ENCODE measurements at regions not wholly inside any gene's neighbourhood (a gene's known extent, or its start where the extent isn't known, plus 50 kb on each side); places are given as distances from the start of the nearest gene placed in this dataset.

- H3K4me1 ChIP-seq = no peaks in the 10 kb centered on the region
- no peak for DNase-seq
- intact Hi-C loops (cut with DNase I; ENCODE audit: low total_unique reads) = no loop called here
- H3K36me3 ChIP-seq (ENCODE audit: low read depth, missing control alignments) = no peaks in the 10 kb centered on the region
- no peak overlapping the region for H3K4me3 ChIP-seq
- WGBS, 2 donors = 79 to 80% methylated on average over 10 of the region's 10 CpGs
- H3K27me3 ChIP-seq = no peaks in the 10 kb centered on the region
- no peaks in the 10 kb centered on the region for H3K9me3 ChIP-seq
- no peak overlapping the region for H3K27ac ChIP-seq
- TF ChIP-seq CTCF (IDR thresholded peaks at IDR 0.05) (no peak), POLR2A (IDR thresholded peaks at IDR 0.05) (no peak)
Measured at GRCh38 chr7:131242123-131242650, 85.5 kb upstream of the MKLN1 start.

GRCh38 chr7:131244259-131244852 is 83.3 kb upstream of the MKLN1 start:
- TF ChIP-seq CTCF (IDR thresholded peaks at IDR 0.05) = no peak
- no peak for TF ChIP-seq POLR2A (IDR thresholded peaks at IDR 0.05)
- H3K36me3 ChIP-seq (ENCODE audit: low read depth, missing control alignments) = no peaks in the 10 kb centered on the region
- no peak overlapping the region for H3K4me3 ChIP-seq
- H3K27me3 ChIP-seq = no peaks in the 10 kb centered on the region
- no peaks in the 10 kb centered on the region for H3K9me3 ChIP-seq
- WGBS, 2 donors = 71 to 72% methylated on average over 13 of the region's 13 CpGs
- DNase-seq = peak; percentile 84
- H3K27ac ChIP-seq = peak overlapping the region; percentile 45 to 56
- intact Hi-C loops (cut with DNase I; ENCODE audit: low total_unique reads) = no loop called here
- H3K4me1 ChIP-seq = no peaks in the 10 kb centered on the region

GRCh38 chr7:131249003-131249402 is 78.7 kb upstream of the MKLN1 start:
- H3K4me1 ChIP-seq = no peaks in the 10 kb centered on the region
- no peaks in the 10 kb centered on the region for H3K27me3 ChIP-seq
- no peaks in the 10 kb centered on the region for H3K36me3 ChIP-seq (ENCODE audit: low read depth, missing control alignments)
- H3K4me3 ChIP-seq = no peak overlapping the region
- H3K27ac ChIP-seq = no peak overlapping the region
- WGBS, 2 donors = 38 to 50% methylated on average over 1 of the region's 1 CpG
- intact Hi-C loops (cut with DNase I; ENCODE audit: low total_unique reads) = no loop called here
- TF ChIP-seq POLR2A (IDR thresholded peaks at IDR 0.05) (no peak), CTCF (IDR thresholded peaks at IDR 0.05) (no peak)
- H3K9me3 ChIP-seq = no peaks in the 10 kb centered on the region
- DNase-seq = no peak

GRCh38 chr7:131249483-131249882 is 78.2 kb upstream of the MKLN1 start:
- TF ChIP-seq CTCF (IDR thresholded peaks at IDR 0.05) (no peak), POLR2A (IDR thresholded peaks at IDR 0.05) (no peak)
- H3K4me1 ChIP-seq = no peaks in the 10 kb centered on the region
- no peaks in the 10 kb centered on the region for H3K36me3 ChIP-seq (ENCODE audit: low read depth, missing control alignments)
- H3K27me3 ChIP-seq = no peaks in the 10 kb centered on the region
- H3K9me3 ChIP-seq = no peaks in the 10 kb centered on the region
- no peak for DNase-seq
- intact Hi-C loops (cut with DNase I; ENCODE audit: low total_unique reads) = no loop called here
- H3K4me3 ChIP-seq = no peak overlapping the region
- 89 to 97% methylated on average over 3 of the region's 3 CpGs for WGBS, 2 donors
- H3K27ac ChIP-seq = no peak overlapping the region

- Histone ChIP-seq H3K27ac (no peak overlapping the region), H3K27me3 (no peaks in the 10 kb centered on the region), H3K9me3 (no peaks in the 10 kb centered on the region), H3K4me1 (no peaks in the 10 kb centered on the region), H3K4me3 (no peak overlapping the region), H3K36me3 (ENCODE audit: low read depth, missing control alignments) (no peaks in the 10 kb centered on the region)
- TF ChIP-seq POLR2A (IDR thresholded peaks at IDR 0.05) (no peak), CTCF (IDR thresholded peaks at IDR 0.05) (no peak)
- intact Hi-C loops (cut with DNase I; ENCODE audit: low total_unique reads) = no loop called here
- DNase-seq = no peak
- 76 to 77% methylated on average over 4 of the region's 4 CpGs for WGBS, 2 donors
Measured at GRCh38 chr7:131250331-131250730, 77.3 kb upstream of the MKLN1 start.

Measured in testis (tissue), 2 donors.